ENCODE measurements at regions not wholly inside any gene's neighbourhood (a gene's known extent, or its start where the extent isn't known, plus 50 kb on each side); places are given as distances from the start of the nearest gene placed in this dataset.

DNA sequence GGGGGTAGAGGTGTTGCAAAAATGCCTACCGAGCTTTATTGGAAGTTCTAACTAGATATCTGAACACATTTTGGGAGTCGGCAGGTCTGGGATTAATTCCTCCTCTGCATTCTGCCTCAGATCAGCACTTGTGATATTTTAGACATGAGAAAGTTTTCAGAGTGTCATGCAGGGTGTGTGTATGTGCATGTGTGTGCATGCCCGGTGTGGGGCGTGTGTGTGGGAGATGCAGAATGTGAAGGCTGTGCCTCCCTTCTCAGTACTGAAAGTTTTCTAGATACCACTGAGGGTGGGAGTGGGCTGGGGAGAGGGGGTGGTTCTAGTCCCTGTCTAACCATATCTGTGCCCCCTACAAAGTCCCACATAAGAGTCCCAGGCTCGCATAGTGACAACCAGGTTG lies 180.0 kb upstream of the NTM start:
- no peak for DNase-seq (ENCODE audit: low read depth)

DNA sequence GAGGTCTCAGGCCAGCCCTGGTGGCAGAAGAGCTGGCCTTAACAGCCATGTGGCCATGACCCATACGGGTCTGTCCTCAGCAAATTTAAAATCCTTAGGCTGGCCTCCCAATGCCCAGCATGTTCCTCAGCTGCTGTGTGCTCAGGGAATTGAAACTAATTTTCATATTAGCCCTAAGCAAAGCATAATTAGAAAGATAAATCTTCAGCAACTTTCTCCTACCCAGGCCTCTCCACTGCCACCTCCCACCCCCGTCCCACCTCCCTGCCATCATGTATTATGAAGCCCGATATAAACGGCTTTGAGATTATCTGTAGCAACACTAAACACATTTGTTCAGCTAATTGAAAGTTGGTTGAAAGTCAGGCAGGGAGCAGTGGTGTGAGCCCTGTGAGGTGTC lies 178.8 kb upstream of the NTM start:
- DNase-seq (ENCODE audit: low read depth) = no peak

DNA sequence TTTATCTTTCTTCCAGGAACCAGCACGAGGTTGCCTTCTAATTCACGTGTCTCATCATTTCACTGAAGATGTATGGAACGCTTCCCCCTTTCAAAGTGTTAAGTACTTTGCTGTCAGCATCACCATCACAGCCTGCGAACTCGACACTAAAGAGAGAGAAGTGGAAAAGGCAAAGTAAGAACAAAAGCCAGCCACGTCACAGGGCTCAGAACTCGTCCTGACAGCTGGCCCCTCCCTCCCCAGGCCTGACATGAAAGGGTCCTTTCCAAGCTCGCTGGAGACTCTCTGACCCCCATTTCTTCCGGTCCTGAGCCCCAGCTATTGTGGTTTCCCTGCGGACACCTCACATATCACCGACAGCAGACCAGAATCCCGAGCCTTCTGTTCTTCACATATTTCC lies 177.8 kb upstream of the NTM start:
- DNase-seq (ENCODE audit: low read depth) = no peak

DNA sequence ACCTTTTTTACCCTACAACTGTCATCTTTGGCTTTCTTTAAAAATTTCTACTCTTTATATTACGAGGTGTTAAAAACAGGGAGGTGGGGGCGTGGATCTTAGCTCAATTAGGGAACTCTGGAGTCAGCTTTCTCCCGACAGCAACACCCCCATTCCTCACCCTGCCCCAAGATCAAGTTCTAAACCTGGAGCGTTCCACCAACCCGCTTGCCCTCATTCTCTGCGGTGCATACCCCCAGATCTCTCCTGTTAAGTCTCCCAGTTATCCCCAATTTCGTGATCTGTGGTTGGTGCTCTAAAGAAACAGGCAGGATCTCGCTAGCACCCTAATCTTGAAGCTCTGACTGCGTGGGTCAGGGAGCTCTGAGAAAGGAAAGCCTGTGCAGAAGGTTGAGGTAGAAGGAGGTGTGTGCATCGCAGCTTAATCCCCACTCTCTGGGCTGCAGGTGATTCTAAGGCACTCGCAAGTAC lies 177.3 kb upstream of the NTM start:
- DNase-seq (ENCODE audit: low read depth) = no peak

DNA sequence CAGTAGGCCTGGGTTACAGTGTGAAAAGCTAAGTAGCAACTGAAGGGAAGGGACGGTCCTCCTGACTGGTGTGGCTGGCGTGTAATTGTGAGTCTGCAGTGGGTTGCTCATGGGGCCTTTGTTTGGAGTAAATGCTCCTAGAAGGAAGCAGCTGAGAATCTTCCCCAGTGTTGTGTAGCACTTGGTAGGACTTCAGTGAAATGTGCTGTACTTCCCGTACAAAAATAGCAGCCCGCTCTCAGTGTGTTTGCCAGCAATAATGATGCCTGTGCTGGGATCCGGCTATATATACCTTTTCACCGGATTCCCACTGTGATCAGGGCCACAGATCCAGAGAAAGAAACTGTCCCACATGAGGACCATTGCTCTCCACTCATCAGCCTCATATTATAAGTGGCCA lies 175.7 kb upstream of the NTM start:
- DNase-seq (ENCODE audit: low read depth) = no peak

DNA sequence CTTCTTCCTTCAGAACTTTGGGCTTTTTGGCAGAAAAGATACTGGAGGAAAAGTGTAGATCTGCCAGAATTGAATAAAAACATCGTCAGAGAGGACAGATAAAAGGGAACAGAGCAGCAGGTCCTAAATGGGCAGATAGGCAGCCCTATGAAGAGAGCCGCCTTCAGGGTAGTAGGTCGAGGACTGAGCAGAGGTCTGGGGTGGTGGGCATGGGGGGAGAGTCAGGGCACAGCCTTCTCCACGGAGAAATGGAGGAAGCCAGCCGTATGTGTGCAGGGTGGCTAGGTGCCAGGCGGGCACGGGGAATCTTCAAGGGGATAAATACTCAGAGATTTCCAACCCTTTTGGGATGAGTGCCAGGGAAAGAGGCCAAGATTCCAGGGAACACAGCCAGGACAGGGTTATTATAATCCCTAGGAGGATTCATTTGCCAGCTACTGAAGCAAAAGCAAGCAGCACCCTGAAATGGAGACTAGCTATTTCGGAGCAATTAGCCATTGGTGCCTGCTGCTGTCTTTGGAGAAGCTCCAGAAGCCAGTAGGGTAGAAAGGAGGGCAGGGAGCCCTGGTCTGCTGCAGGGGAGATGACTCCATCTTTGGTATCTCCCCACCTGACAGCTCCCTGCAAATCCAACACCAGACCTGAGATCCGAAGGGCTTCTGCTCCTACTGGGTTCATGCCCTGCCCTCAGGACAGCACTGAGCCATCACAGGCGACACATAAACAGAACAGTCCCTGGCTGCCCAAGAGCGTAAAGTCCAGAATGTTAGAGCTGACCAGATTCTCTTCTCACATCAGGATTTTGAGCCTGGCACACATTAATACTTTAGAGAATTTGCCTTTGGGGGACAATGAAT lies 174.5 kb upstream of the NTM start:
- DNase-seq (ENCODE audit: low read depth) = peak; percentile 77

DNA sequence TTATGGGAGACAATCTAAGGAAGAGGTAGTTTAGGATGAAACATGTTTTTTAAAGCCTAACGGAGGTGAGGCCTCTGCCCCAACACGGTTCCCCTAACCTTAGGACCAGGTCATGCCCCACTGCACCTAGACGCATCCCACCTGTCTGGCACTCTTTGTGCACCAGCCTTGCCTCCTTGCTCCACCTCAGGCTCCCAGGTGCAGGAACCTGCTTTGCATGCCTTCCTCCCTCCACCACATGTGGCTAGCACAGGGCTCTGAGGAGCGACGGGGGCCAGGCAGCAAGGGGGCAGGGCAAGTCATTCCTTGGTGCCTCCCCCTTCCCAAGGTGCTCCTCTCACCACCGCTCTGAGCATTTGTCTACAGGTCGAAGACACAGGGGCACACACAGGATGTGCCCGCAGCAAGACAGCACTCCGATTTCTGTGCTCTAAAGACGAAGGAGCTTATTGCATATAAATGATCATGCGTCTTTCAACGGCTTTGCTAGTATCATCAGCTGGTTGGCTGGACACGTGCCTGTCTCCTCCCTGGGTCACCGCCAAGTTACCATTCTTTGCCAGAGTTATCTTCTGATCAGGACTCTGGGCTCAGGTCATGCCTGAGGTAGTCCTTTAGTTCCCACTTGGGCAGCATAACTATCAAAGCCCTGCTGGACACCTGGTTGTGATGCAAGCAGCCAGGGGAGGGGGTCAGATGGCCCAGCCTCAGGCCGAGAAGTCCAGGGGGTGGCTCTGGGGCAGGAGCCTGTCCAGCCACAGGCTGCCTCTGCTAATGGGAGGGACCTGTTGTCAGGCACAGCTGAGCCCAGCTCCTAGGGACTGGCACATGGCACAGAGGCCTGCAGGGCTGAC lies 172.0 kb upstream of the NTM start:
- DNase-seq (ENCODE audit: low read depth) = no peak

DNA sequence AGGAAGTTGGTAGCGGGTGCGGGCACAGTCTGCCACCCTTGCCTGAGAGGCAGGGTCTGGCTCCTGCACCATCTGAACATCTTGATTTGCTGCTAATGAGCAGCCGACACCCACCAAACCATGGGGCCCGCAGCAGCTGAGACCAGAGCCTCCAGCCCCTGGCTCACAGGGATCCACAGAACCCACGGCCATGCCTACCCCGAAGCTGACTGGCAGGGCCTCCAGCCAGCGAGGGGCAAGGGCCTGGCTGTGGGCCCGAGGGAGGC lies 171.5 kb upstream of the NTM start:
- DNase-seq (ENCODE audit: low read depth) = no peak

DNA sequence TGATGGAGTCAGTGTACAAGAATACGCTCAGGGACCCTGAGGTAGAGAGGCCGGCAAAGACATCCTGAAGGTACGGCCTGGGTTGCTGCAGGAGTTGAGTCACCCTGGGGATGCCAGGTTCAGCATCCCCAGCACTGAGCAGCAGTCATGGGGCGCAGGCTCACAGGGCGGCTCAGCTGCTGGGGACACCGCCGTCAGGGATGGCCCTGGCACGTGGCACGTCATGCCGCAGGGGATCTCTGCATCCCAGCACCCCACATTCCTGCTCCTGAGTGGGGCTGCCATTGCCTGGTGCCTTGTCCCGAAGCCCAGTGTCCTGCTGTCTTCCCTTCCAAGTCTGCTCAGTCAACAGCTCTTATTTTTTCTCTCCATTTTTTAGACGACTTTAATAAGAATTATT lies 168.7 kb upstream of the NTM start:
- no peak for DNase-seq (ENCODE audit: low read depth)

DNA sequence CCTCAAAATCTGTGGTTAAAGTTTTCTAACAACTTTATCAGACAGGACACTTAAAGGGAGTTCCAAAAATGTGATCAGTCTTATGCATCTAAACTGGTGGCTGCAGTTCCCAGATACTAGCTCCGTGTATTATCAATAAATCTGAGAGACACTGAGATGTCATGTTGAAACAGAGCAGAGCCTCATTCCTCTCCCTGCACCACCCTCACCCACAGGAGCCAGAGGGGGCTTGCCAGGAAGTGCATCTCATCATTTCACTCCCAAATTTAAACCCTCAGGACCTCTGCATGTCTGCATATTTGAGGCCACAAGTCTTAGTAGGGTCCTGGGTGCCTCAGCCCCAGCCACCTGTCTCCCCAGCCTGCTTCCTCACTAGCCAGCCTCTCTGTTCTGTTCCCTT lies 167.4 kb upstream of the NTM start:
- no peak for DNase-seq (ENCODE audit: low read depth)

DNA sequence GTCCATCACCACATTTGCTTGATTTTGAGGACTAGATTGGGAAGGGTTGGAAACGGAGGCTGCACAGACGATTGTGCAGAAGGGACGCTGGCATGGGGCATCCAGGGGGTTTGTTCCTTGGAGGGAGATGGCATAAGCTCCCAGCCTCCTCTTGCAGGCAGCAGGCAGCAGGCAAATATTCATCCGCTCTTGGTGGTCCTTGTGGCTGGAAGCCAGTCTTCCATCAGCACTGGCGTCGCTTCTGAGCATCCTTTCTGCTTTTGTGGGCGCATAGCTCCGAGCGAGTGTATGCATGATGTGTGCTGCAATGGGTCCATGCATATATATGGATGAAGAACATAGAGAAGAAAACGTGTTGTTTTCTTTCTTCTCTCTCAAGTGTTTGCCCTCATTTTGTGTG lies 166.1 kb upstream of the NTM start:
- DNase-seq (ENCODE audit: low read depth) = no peak

DNA sequence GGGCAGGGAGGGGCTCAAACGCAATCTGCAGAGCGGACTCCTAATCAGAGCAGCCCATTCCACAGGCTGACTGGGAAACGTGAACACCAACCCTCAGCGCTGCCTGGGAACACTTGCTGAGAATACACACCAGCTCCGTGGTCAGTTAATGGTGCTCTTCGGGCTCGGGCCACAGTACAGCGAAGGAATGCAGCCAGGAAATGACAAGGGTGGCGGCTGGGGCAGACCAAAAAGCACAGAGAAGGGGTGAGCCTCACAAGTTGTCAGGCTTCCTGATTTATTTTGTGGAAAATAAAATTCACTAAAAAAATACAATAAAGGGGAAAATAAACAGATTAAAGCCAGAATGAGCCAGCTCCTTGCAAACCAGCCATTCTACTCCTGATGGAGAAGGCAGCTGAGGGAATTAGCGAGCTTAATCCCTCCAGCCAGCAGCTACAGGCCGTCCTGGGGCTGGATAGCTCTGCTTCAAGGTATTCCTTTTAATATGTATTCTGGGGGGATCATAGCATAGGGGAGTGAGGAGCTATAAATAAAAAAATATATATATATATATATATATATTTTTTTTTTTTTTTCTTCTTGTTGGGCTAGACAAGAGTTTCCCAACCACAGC lies 165.5 kb upstream of the NTM start:
- no peak for DNase-seq (ENCODE audit: low read depth)

DNA sequence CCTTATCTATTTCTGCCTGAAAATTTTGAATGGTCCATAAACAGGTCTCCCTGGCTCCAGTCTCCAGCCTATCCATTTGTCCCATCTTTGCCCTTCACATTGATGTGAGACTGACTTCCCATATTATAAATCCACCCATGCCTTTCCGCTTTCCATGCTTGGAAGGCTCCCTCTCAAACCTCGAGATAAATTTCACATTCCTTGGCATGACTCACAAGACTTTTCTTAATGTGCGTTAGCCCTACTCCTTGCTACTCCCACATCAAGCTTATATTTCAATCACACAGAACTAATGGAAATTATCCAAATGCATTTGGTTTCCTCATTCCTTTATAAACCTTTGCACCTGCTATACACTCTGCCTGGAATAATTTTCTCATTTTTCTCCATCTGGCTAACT lies 163.7 kb upstream of the NTM start:
- DNase-seq (ENCODE audit: low read depth) = no peak

DNA sequence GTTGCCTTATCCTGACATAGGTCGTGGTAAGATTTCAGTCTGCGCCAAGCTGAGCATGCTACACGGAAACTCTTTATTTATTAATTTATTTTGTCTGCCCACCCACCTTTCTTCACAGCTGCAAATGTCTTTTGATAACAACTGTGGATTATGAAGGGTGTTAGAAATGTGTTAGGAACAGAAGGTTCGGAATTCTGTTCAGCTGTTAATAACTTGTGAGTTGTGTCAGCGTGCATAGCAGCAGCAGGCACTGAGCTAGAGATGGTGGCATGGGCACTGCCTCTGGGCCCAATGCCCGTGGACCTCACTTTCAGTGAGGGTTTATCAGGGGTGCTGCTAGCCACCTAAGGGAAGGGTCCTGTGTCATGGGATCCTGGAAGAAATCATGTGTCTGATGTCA lies 162.5 kb upstream of the NTM start:
- no peak for DNase-seq (ENCODE audit: low read depth)

DNA sequence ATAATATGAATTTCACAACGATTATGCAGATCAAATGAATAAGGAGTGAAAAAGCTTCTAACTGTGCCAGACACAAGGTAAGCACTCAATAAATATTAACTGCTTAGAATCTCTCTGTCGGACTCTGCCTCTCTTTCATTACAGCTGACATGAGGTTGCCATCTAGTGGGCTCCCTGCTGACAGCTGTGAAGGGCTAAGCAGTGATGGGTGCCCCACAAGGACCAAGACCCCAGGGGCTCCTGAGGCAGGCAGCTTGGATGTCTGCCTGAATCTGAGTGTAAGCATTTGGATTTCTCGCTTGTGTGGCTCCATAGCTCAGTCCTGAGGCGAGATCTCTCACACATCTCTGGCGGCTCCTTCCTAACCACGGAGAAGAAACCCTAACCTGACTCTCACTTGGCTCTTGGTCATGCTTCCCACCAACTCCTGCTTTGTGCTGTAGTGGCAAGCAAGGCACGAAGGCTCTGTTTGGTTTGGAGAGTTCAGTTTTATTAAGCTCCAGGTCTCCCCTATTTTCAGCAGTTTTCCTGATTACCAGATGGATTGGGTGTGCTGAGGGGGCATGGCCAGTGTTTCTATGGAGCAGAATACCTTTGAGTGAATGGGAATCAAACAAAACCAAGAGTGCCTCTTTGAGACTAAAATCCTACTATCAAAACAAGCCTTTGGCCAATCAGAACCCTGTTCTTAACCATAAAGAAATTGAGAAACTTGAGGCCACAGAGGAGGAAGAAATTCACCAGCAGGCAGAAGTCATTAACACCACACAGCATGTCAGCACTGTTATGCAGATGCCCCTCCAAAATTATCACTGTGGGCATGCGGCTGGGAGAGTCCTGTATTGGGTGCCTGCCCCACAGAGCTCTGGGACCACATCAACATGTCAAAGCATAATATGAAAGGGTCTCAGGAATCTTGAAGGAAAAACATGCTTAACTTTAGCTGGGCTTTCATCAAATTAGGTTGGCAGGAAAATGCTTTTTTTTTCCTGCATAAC lies 152.8 kb upstream of the NTM start:
- DNase-seq (ENCODE audit: low read depth) = no peak

DNA sequence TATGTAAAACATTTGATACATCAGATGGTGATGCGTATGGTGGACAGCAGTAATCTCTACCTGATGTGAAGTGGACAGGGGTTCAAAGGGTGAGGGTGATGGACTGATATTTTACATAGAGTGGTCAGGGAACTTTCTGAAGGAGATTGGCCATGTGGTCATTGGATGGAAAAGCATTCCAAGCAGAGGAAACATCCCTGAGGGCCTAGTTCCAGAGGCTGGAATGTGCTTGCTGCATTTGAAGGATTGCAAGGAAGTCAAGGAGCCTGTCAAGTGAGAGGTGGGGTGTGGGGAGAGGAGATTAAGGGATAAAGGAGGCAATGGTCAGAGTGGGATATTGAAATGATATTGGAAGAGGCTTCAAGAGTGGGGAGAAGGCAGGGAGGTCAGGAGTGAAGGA lies 151.9 kb upstream of the NTM start:
- DNase-seq (ENCODE audit: low read depth) = no peak

DNA sequence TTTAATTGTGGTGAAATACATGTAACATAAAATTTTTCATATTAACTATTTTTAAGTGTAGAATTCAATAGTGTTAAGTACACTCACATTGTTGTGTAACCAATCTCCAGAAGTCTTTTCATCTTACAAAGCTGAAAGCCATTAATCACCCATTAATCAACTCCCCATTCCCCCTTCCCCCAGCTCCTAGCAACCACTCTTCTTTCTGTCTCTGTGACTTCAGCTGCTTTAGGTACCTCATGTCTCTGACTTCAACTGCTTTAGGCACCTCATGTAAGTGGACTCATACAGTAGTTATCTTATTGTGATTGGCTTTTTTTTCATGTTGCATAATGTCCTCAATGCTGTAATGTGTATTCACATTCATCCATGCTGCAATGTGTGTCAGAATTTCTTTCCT lies 150.8 kb upstream of the NTM start:
- DNase-seq (ENCODE audit: low read depth) = no peak

DNA sequence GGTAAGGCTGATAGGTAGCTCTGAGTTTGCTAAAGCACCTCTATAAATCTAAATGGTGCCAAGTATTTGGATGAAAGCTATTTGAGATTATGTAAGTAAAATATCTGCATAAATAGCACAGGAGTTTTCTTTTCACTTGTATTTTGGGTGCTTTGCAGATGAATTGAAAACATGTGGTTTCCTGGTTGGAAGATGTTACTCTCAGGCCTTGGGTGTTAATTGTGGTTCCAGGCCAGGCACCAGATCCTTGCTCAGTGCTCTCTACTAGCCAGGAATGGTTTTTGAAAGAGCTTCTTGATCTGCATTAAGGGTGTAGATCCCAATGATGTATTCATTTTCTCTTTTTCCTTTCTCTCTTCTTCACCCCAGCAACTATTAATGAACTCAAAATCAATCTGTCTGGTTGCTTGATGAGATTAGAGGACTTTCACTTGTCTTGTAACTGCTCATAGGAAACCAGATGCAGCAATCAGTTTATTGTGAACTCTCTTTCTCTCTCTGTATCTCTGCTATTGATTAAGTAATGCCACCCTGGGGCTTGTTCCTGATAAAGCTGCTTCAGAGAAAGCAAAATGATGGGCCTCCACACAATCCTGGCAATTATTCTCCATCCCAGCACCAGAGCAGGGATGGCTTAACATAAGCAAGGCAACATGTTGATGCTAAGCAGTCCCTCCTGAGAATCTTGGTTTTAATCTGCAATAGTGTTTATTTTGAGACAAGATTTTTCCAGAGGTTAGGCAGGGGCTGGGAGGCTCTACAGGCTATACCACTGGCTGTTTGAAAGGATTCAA lies 147.0 kb upstream of the NTM start:
- no peak for DNase-seq (ENCODE audit: low read depth)

DNA sequence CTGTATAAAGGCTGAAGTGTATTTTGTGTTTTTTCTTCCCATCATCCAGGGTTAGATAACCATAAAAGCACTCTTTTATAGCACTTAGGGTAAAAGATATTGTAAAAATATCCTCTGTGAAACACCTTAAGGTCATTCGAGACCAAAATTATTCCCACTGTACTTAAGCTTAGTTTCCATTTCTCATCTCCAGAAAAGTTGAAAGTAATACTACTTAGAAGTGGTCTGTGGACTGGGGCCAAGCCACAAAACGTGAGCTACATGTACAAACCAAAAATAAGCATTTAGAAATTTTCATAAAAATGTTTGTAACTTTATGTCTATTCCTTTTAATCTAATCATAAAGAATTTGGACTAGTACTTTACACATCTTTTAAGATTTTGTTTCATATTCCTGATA lies 142.0 kb upstream of the NTM start:
- DNase-seq (ENCODE audit: low read depth) = no peak

DNA sequence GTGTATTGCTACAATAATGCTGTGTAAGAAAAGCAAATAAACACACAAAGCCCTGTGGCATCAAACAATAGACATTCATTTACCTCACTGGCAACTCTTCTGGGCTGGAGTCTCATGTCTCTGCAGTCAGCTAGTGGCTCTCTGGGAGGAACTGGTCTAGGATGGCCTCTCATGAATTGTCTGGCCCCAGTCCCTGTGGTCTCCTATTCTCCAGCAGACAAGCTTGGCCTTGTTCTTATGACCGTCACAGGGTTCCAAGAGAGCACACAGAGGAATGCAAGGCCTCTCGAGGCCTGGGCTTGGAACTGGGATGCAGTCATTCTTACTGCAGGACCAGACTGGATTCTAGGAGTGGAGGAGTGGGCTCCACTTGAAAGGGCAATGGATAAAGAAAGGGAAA lies 141.2 kb upstream of the NTM start:
- DNase-seq (ENCODE audit: low read depth) = no peak
